ENCODE measurements at regions not wholly inside any gene's neighbourhood (a gene's known extent, or its start where the extent isn't known, plus 50 kb on each side); places are given as distances from the start of the nearest gene placed in this dataset.

- TF ChIP-seq JUN (IDR thresholded peaks at IDR 0.05) (no peak), CTCF (IDR thresholded peaks at IDR 0.05) (no peak), EHF (CRISPR knock-in tag; IDR thresholded peaks at IDR 0.05) (no peak)
Measured at GRCh38 chr9:1913631-1914330, 101.4 kb upstream of the SMARCA2 start.

Measured in A549 (cell line).